ENCODE measurements at regions not wholly inside any gene's neighbourhood (a gene's known extent, or its start where the extent isn't known, plus 50 kb on each side); places are given as distances from the start of the nearest gene placed in this dataset.

GRCh38 chr13:75919660-75920199 lies 283.6 kb downstream of the LMO7 start:
- DNase-seq, result no peak

DNA sequence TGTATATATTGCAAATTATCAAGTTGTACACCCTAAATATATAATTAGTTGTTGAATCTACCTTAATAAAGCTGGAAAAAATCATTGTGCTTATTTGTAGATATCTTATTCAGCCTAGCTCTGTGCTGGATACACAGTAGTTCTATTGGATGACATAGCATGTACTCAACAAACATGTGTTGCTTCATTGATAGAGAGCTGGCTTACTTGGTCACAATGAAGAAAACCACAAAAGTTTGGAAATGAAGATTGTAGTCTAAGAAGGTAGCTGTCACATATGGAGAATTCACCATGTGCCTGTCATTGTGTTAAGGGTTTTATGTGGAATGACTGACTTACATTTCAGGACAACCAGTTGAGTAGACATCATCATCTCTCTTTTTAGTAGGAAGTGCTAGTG lies 278.9 kb downstream of the LMO7 start:
- no peak for DNase-seq

GRCh38 chr13:75913925-75914324 lies 277.8 kb downstream of the LMO7 start:
- no peak for DNase-seq

- no peak for DNase-seq
Measured at GRCh38 chr13:75910591-75910990, 274.5 kb downstream of the LMO7 start.

Measured in NCI-H1417 (cell line).